IMR-90 (cell line): ENCODE measurements at regions not wholly inside any gene's neighbourhood (a gene's known extent, or its start where the extent isn't known, plus 50 kb on each side); places are given as distances from the start of the nearest gene placed in this dataset.

ENCODE experiments used
- MXI1 ChIP-seq: IDR thresholded peaks from 2 replicates; pipeline ENCODE4 v1.6.1; 2012; ENCODE audit warnings: low read depth, mild to moderate bottlenecking, low read length, moderate library complexity, borderline replicate concordance
- POLR2A ChIP-seq: IDR thresholded peaks from 2 replicates; pipeline ENCODE4 v1.6.1; 2012; ENCODE audit warnings: mild to moderate bottlenecking, low read depth, low read length
- RAD21 ChIP-seq: IDR thresholded peaks from 2 replicates; pipeline ENCODE4 v1.6.1; 2012; ENCODE audit warnings: low read length, improper control_type of control experiment
- RFX5 ChIP-seq: IDR thresholded peaks from 2 replicates; pipeline ENCODE4 v1.8.0; 2012; ENCODE audit warnings: low read depth, mild to moderate bottlenecking, low read length, moderate library complexity
- SMC3 ChIP-seq: fragments of 150-350 bp; IDR thresholded peaks from 2 replicates; pipeline ENCODE4 v1.6.1; 2016; ENCODE audit warnings: low read depth, mild to moderate bottlenecking, antibody characterized with exemption, low read length, moderate library complexity
- TF ChIP-seq, protein P1 (sequence below): conservative IDR thresholded peaks from 2 replicates; pipeline ENCODE4 v1.5.1; 2012; ENCODE audit warnings: mild to moderate bottlenecking, low read depth, low read length, improper control_type of control experiment
- TF ChIP-seq, protein P2 (sequence below): fragments of 150-350 bp; IDR thresholded peaks from 2 replicates; pipeline ENCODE4 v1.6.1; 2017; ENCODE audit warnings: mild to moderate bottlenecking, antibody characterized with exemption, low read length, low read depth

DNA sequence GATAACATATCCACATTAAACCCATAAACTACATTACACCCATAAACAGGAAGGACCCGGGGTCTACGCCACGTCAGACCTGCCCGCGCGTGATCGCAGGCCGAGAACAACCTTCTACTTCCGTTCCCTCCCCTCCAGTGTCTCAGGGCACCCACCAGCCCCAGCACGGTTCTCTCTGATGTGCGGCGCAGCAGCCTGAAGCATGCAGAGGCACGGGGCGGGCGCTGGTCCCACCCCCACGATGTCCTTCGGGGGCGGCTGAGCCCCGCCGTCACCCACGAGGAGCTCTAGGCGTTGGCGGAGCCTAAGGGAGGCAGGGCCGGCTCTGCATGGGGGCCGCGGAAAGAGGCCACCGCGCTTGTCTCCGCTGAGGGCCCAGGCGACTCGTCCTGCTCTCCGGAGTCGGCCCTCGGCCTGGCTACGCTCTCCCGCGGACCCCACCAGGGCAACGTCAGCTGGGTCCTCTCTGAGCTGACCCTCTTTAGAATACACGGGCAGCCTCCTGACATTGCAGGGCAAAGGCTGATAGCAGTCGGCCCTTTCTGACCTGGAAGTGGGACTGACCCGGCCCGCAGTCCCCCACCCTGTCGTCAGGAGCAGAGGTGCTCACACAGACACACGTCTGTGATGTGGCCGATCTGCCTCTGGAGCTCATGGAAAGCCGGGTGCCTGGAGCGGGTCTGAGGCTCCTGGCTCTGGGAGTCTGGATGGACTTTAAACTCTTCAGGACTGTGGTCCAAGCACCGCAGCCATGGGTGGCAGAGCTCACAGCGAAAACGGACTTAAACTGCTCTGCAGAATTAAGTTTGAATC is 65.6 kb upstream of the ADGRA1 start:
- TF ChIP-seq, protein P1, sequence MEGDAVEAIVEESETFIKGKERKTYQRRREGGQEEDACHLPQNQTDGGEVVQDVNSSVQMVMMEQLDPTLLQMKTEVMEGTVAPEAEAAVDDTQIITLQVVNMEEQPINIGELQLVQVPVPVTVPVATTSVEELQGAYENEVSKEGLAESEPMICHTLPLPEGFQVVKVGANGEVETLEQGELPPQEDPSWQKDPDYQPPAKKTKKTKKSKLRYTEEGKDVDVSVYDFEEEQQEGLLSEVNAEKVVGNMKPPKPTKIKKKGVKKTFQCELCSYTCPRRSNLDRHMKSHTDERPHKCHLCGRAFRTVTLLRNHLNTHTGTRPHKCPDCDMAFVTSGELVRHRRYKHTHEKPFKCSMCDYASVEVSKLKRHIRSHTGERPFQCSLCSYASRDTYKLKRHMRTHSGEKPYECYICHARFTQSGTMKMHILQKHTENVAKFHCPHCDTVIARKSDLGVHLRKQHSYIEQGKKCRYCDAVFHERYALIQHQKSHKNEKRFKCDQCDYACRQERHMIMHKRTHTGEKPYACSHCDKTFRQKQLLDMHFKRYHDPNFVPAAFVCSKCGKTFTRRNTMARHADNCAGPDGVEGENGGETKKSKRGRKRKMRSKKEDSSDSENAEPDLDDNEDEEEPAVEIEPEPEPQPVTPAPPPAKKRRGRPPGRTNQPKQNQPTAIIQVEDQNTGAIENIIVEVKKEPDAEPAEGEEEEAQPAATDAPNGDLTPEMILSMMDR: no peak
- TF ChIP-seq POLR2A (no peak), SMC3 (no peak), RAD21 (no peak), MXI1 (no peak), RFX5 (no peak)
- TF ChIP-seq, protein P2, sequence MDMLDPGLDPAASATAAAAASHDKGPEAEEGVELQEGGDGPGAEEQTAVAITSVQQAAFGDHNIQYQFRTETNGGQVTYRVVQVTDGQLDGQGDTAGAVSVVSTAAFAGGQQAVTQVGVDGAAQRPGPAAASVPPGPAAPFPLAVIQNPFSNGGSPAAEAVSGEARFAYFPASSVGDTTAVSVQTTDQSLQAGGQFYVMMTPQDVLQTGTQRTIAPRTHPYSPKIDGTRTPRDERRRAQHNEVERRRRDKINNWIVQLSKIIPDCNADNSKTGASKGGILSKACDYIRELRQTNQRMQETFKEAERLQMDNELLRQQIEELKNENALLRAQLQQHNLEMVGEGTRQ: no peak
